ENCODE measurements at regions not wholly inside any gene's neighbourhood (a gene's known extent, or its start where the extent isn't known, plus 50 kb on each side); places are given as distances from the start of the nearest gene placed in this dataset.
A peak's percentile ranks its signal among the peaks of the same experiment; 100 is the strongest.

DNA sequence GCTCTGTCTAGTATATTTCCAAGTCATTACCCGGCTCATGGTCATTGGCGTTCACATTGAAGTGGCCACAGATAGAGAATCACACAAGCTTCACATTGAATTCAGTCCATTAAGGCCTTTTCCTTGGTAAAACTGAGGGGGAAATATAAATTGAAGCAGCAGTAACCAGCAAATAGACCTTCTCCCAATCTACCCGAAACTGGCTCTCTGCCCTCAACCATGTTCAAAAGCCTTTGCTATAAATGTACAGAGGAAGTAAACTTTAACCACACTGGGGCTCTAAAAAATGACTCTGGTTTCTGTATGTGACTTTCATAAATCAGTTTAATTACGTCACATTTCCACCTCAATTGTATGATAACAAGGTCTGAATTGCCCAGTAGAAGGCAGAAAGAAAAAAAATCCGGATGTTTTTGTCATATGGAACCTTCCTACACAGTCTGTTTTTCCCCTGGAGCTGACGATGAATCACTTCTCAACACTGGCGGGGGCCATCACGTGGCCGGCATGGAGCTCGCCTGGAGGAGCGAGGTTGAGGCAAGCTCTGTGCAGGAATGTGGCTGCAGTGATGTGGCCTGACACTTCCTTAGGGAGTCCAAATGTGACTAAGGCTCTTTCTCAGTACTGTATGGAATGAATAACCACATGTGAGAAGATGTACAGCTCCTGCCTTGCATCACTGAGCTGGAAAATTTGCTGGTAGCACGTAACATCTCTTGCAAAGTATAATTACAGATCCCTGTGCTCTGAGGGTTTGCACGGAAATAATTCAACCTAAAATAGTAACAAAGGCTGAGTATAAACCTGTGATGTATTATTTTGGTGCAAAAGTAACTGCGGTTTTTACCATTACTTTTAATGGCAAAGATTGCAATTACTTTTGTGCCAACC, 58.6 kb upstream of the SNX9 start:
- no peak for TF ChIP-seq RARB (CRISPR knock-in tag; IDR thresholded peaks at IDR 0.05)
- TF ChIP-seq TCF4 (CRISPR knock-in tag; IDR thresholded peaks at IDR 0.05; ENCODE audit: borderline replicate concordance) = no peak
- TF ChIP-seq, protein P1, sequence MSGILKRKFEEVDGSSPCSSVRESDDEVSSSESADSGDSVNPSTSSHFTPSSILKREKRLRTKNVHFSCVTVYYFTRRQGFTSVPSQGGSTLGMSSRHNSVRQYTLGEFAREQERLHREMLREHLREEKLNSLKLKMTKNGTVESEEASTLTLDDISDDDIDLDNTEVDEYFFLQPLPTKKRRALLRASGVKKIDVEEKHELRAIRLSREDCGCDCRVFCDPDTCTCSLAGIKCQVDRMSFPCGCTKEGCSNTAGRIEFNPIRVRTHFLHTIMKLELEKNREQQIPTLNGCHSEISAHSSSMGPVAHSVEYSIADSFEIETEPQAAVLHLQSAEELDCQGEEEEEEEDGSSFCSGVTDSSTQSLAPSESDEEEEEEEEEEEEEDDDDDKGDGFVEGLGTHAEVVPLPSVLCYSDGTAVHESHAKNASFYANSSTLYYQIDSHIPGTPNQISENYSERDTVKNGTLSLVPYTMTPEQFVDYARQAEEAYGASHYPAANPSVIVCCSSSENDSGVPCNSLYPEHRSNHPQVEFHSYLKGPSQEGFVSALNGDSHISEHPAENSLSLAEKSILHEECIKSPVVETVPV (CRISPR knock-in tag; IDR thresholded peaks at IDR 0.05) = no peak
- TF ChIP-seq, protein P2, sequence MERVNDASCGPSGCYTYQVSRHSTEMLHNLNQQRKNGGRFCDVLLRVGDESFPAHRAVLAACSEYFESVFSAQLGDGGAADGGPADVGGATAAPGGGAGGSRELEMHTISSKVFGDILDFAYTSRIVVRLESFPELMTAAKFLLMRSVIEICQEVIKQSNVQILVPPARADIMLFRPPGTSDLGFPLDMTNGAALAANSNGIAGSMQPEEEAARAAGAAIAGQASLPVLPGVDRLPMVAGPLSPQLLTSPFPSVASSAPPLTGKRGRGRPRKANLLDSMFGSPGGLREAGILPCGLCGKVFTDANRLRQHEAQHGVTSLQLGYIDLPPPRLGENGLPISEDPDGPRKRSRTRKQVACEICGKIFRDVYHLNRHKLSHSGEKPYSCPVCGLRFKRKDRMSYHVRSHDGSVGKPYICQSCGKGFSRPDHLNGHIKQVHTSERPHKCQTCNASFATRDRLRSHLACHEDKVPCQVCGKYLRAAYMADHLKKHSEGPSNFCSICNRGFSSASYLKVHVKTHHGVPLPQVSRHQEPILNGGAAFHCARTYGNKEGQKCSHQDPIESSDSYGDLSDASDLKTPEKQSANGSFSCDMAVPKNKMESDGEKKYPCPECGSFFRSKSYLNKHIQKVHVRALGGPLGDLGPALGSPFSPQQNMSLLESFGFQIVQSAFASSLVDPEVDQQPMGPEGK (CRISPR knock-in tag; IDR thresholded peaks at IDR 0.05; ENCODE audit: borderline replicate concordance) = peak; percentile 85; the same call in 1 of the 2 replicates
- TF ChIP-seq ZNF8 (CRISPR knock-in tag; IDR thresholded peaks at IDR 0.05) = no peak
- TF ChIP-seq, protein P3, sequence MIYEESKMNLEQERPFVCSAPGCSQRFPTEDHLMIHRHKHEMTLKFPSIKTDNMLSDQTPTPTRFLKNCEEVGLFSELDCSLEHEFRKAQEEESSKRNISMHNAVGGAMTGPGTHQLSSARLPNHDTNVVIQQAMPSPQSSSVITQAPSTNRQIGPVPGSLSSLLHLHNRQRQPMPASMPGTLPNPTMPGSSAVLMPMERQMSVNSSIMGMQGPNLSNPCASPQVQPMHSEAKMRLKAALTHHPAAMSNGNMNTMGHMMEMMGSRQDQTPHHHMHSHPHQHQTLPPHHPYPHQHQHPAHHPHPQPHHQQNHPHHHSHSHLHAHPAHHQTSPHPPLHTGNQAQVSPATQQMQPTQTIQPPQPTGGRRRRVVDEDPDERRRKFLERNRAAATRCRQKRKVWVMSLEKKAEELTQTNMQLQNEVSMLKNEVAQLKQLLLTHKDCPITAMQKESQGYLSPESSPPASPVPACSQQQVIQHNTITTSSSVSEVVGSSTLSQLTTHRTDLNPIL (CRISPR knock-in tag; IDR thresholded peaks at IDR 0.05; ENCODE audit: low read depth) = 0 out of 2 replicates have a peak, but pooled peaks have one; percentile 34
- no peak for TF ChIP-seq ZNF70 (CRISPR knock-in tag; IDR thresholded peaks at IDR 0.05)
- TF ChIP-seq ZNF565 (CRISPR knock-in tag; conservative IDR thresholded peaks at IDR 0.05; ENCODE audit: low read depth) = no peak
- TF ChIP-seq, protein P4, sequence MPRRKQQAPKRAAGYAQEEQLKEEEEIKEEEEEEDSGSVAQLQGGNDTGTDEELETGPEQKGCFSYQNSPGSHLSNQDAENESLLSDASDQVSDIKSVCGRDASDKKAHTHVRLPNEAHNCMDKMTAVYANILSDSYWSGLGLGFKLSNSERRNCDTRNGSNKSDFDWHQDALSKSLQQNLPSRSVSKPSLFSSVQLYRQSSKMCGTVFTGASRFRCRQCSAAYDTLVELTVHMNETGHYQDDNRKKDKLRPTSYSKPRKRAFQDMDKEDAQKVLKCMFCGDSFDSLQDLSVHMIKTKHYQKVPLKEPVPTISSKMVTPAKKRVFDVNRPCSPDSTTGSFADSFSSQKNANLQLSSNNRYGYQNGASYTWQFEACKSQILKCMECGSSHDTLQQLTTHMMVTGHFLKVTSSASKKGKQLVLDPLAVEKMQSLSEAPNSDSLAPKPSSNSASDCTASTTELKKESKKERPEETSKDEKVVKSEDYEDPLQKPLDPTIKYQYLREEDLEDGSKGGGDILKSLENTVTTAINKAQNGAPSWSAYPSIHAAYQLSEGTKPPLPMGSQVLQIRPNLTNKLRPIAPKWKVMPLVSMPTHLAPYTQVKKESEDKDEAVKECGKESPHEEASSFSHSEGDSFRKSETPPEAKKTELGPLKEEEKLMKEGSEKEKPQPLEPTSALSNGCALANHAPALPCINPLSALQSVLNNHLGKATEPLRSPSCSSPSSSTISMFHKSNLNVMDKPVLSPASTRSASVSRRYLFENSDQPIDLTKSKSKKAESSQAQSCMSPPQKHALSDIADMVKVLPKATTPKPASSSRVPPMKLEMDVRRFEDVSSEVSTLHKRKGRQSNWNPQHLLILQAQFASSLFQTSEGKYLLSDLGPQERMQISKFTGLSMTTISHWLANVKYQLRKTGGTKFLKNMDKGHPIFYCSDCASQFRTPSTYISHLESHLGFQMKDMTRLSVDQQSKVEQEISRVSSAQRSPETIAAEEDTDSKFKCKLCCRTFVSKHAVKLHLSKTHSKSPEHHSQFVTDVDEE (CRISPR knock-in tag; IDR thresholded peaks at IDR 0.05) = no peak
- peak; percentile 79; the same call in 1 of the 2 replicates for TF ChIP-seq TOX (CRISPR knock-in tag; IDR thresholded peaks at IDR 0.05; ENCODE audit: borderline replicate concordance)
- TF ChIP-seq OSR1 (CRISPR knock-in tag; IDR thresholded peaks at IDR 0.05) = no peak
- TF ChIP-seq ZC3H10 (CRISPR knock-in tag; IDR thresholded peaks at IDR 0.05) = peak; percentile 38; the same call in 1 of the 2 replicates
- 0 out of 2 replicates have a peak, but pooled peaks have one; percentile 38 for TF ChIP-seq ISL1 (CRISPR knock-in tag; IDR thresholded peaks at IDR 0.05)
- TF ChIP-seq ESRRG (CRISPR knock-in tag; IDR thresholded peaks at IDR 0.05) = no peak
- TF ChIP-seq, protein P5, sequence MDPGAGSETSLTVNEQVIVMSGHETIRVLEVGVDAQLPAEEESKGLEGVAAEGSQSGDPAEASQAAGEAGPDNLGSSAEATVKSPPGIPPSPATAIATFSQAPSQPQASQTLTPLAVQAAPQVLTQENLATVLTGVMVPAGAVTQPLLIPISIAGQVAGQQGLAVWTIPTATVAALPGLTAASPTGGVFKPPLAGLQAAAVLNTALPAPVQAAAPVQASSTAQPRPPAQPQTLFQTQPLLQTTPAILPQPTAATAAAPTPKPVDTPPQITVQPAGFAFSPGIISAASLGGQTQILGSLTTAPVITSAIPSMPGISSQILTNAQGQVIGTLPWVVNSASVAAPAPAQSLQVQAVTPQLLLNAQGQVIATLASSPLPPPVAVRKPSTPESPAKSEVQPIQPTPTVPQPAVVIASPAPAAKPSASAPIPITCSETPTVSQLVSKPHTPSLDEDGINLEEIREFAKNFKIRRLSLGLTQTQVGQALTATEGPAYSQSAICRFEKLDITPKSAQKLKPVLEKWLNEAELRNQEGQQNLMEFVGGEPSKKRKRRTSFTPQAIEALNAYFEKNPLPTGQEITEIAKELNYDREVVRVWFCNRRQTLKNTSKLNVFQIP (CRISPR knock-in tag; IDR thresholded peaks at IDR 0.05; ENCODE audit: borderline replicate concordance, low read depth) = no peak
- TF ChIP-seq GLIS3 (CRISPR knock-in tag; IDR thresholded peaks at IDR 0.05) = no peak
- TF ChIP-seq BACH2 (CRISPR knock-in tag; IDR thresholded peaks at IDR 0.05; ENCODE audit: borderline replicate concordance) = no peak
- TF ChIP-seq ZFP3 (CRISPR knock-in tag; IDR thresholded peaks at IDR 0.05) = no peak
- no peak for TF ChIP-seq SNAI2 (CRISPR knock-in tag; IDR thresholded peaks at IDR 0.05)
- TF ChIP-seq ZFP30 (CRISPR knock-in tag; IDR thresholded peaks at IDR 0.05) = no peak
- no peak for TF ChIP-seq PPARA (CRISPR knock-in tag; IDR thresholded peaks at IDR 0.05; ENCODE audit: borderline replicate concordance)
- TF ChIP-seq CSDC2 (CRISPR knock-in tag; IDR thresholded peaks at IDR 0.05) = peak; percentile 79; the same call in 1 of the 2 replicates
- no peak for TF ChIP-seq ARNTL (CRISPR knock-in tag; IDR thresholded peaks at IDR 0.05; ENCODE audit: borderline replicate concordance, low read depth)
- peak; percentile 90 for ATAC-seq

Measured in SK-N-SH treated with all-trans-retinoic acid at 6 μM for 48 hours (cell line).